ENCODE measurements at regions not wholly inside any gene's neighbourhood (a gene's known extent, or its start where the extent isn't known, plus 50 kb on each side); places are given as distances from the start of the nearest gene placed in this dataset.

- no peak for DNase-seq
Observed at GRCh38 chr10:130570074-130570473, 433.9 kb downstream of the GLRX3 start.

DNA sequence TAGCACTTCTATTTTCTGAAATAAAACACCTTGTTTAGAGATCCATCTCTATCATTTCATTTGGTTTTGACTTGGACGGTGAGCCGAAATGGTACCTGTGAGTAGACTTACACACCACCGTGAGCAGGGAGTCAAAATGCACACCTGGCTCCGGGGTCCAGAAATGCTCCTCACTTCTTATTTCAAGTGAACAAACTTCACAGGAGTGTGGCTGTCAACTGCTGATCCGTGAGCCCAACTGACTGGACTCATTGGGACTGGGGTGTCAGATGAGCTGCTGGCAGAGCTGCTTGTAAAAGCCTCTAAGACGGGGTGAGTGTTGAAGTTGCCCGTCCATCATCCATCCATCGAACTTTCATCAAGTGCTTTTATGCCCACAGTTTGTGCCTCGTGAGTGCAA lies 435.5 kb downstream of the GLRX3 start:
- no peak for DNase-seq

GRCh38 chr10:130573446-130573845 lies 437.3 kb downstream of the GLRX3 start:
- DNase-seq, result no peak

GRCh38 chr10:130575756-130576285 lies 439.6 kb downstream of the GLRX3 start:
- no peak for DNase-seq

DNA sequence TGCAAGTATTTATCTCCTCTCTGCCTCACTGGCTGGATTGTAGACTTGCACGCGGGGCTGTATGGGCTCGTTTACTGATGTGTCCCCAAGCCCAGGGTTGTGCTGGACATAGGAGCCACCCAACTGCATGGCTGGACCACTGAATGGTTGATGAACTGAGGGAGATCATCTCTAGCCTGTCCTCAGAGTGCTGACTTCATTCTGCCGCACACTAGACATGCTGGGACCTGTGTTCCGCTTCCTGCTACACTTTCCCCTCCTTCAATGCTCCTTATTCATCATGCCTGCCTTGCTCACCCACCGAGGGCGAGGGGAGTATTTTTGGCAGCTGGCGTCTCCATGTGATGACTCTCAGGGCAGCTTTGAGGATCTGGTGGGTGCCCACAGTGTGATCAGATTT lies 440.2 kb downstream of the GLRX3 start:
- DNase-seq, result no peak

- no peak for DNase-seq
Observed at GRCh38 chr10:130577039-130577438, 440.8 kb downstream of the GLRX3 start.

- no peak for DNase-seq
Observed at GRCh38 chr10:130578532-130579289, 442.5 kb downstream of the GLRX3 start.

- DNase-seq, result no peak
Observed at GRCh38 chr10:130579913-130580312, 443.7 kb downstream of the GLRX3 start.

DNA sequence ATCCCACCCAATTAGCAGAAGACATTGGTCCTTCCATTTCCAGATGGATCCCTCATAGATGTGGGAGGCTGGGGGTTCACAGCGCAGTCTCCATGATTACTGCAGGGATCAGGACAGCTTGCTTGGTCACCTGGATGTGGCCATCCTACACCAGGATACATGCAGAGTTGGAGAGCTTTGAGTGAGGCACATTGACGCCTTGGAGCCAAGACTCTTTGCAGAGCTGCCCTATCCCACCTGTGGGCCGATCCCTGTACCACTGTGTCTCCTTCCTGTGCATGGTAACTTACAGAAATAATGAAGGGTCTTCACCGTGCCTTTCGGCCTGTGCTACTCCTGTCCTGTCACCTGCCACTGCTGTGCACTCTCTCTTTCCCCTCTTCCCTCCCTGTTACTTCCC lies 444.8 kb downstream of the GLRX3 start:
- DNase-seq, result no peak

DNA sequence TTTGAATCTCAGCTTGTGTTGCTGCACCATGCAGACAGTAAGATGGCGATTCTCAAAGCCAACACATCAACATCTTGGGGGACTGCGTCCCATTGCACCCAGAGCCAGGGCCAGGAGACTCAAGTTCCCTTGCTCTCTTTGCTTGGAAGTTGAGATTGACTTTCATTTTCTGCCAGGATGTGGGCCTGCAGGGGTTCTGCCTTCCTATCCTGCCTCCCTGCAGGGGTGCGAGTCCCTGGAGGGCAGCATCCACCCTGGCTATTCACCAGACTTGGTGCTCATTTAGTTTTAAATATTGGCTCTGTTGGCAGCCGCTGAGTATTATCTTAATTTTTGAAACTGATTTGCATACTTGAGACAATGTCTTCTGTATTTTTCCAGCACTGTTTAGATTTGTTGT lies 451.5 kb downstream of the GLRX3 start:
- no peak for DNase-seq

DNA sequence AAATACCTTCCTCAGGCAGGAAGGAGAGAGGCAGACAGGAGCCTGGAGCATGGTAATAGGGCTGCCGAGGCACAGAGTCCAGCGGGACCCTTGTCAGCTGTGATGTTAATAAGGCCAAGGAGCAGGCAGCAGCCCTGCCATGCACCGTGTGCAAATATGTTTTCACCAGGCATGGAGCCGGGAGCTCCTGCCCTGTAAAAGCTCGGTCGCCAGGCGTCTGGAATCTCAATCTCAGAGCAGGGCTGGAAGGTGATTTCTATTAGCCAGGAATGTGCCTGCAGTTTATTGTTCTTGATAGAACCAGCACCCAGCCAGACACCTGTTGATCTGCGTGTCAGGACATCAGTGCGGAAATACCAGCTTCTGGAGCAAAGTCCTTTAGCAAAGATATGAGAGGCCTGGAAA lies 469.8 kb downstream of the GLRX3 start:
- DNase-seq, result no peak

DNA sequence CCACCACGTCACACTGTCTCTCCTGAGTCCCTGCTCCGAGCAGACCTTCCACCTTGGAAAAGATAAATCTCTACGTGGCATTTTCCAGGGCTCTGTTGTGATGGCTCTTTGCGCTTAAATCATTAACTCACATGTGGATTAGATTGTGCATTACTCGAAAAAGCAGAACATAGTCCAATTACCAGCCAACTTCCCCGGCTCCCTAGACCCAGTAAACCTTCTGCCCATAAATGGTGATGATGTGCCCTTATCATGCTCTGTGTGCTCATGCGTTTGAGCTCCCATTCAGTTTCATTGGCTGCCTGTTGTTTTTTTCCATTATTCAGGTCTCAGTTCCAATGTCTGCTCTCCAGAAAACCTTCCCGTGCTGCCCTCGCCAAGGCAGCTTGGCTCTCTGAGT lies 471.2 kb downstream of the GLRX3 start:
- DNase-seq, result no peak

GRCh38 chr10:130611239-130611638 lies 475.0 kb downstream of the GLRX3 start:
- no peak for DNase-seq

GRCh38 chr10:130615457-130615856 lies 479.3 kb downstream of the GLRX3 start:
- no peak for DNase-seq

DNA sequence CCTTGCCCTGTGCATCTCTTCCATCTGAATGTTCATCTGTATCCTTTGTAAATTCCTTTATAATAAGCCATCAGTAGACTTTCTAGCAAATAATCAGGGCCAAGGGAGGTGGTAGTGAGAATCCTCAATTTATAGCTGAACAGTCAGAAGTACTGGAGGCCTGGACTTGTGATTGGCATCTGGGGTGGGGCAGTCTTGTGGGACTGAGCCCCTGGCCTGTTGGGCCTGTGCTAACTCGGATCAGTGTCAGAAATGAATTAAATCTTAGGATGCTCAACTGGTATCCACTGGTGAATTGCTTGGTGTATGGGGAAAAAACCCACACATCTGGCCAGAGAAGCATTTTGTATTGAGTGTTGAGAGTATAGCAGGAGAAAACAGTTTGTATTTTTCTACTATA lies 481.8 kb downstream of the GLRX3 start:
- DNase-seq, result no peak

- DNase-seq, result no peak
Observed at GRCh38 chr10:130618647-130619046, 482.5 kb downstream of the GLRX3 start.

DNA sequence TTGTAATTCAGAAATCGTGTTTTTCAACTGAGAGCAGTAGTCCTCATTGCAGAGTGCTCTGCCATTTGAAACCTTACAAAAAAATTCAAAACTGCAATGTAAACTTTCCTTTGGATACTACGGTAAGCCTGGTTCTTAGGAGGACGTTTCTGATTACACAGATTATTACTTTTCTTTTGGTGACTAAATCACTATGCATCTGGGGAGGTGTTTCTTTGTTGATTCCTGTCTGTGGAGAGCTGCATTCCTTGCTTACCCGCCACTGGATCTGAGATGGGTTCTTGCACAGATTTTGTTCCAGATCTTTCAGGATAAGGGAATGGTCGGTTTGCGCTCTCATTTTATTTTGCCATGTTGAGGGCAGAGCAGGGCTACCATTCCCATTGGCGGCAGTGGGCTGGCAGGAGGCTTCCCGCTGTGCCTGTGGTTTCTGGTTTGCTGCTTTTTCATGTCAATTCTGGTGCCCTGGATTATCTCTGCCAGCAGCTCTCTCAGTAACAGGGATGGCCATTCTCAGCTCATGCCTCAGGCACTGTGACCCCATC lies 485.1 kb downstream of the GLRX3 start:
- no peak for DNase-seq

DNA sequence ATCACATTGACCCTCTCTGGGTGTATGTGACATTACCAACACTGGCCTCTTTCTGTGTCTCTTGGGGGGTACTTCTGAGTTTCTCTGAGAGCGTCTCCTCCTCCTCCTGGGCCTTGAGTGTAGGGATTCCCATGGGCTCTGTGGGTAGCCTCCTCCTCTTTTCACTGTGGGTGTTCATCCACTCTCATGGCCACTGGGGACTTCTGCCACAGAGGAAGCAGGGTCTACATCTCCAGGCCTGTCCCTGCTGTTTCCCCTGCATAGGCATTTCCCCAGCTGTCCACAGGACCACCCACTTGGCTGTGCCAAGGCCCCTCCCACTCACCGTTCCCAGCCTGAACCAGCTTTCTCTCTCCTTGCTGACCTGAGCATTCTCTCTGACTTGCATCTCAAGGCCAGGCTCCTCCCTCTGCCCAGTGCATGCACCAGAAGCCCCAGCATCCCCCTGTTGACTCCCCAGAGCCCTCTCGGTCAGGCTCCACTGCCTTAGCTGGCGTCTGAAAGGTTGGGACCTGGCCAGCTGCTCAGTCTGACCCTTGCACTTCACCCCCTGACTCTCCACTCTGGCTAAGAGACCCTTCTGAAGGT lies 487.6 kb downstream of the GLRX3 start:
- no peak for DNase-seq

DNA sequence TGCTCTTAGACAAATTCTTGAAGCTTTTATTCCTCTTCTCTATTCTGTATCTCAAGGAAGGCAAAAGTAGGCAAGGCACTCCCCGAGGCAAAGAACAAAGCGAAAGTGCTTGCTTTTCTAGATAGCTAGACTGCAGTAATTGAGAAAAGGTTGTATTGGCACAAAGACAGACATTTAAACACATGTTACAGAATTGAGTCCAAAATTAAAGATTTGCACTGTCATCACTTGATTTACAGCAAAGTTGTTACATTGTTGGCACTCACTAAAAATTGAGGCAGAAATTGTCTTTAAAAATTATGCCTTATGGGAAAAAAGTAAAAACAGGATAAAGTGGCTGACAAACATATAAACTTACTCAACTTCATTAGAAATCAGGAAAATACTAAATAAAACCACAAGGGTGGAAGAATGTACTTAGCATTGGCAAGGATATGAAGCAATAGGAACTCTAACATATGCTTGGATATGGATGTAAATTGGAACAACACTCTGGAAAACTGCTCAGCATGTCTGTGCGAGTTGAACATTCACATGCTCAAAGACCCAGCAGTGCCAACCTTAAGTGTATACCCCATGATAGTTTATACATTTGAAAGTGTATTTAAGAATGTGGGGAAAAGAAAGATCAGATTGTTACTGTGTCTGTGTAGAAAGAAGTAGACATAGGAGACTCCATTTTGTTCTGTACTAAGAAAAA lies 491.3 kb downstream of the GLRX3 start:
- DNase-seq, result no peak

DNA sequence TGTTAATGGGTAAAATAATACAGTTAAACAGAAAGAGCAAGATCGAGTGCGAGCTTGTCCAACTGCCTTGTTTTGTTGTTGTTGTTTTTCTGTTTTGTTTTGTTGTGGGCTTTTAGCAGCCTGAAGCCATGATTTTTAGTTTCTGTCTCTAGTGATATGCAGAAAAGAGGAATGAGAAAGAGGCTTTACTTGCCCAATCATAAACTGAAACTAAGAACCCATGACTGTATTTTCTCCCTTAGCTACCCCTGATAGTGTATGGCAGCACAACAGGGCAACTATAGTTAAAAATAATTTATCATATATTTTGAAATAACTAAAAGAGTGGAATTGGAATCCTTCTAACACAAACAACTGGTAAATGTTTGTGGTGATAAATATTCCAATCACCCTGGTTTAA lies 493.9 kb downstream of the GLRX3 start:
- no peak for DNase-seq

DNA sequence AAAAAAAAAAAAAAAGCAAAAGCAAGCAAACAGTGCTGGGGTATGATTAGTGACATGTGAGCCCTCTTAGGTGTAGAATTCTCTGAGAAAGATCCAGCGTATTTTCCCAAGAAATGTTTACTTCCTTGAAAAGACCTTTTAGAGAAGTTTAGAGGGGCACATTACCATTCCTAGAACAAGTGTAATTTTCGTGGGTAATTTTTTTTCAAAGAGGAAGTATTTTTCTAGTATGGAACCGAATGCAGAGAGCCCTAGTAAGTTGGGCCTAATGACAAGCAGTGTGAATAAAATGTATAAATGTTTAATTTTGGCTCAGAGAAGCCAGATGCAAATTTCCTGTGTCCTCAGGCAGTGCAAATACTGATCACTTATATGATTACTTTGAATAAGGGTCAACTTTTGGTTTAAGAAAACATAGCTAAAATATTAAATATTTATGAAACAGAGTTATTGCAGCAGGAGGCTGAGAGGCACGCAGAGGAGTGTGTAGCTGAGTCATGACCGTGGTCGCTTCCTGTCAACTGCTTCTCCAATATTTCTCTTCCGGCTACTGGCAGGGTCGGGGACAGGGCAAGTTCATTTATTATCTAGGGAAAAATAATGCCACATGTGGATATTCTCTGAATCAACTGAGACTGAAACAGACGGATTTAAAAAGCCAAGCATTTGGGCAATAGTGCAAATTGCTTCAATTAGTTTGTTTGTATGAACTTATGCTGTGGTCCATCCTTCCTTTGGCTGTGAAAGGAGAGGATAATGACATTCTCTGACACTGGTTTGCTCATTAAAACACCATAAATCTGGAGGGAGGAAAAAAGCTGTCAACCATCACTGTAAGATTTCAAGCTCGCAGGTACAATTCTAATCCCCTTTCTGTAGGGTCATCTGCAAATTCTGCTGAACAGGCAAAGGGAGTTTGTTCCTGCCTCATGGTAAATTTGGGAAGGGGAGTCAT lies 495.2 kb downstream of the GLRX3 start:
- no peak for DNase-seq

DNA sequence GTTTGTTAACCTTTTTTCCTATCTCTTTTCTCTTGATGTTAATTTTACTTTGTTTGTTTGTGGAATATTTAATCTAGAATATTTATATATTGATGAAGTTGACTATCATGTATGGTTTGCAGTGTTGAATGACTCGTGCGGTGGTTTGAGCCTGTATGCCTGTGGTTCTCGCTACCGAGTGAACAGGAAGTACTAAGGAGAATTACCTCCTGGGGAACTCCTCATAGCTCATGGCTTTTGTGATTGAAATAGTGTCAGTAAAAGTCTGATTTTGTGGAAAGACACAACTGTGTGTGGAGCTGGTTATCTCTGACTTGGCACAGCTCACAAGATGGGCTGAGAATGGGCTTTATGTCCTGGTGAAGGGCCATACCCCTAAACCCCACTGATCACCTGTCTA lies 498.6 kb downstream of the GLRX3 start:
- DNase-seq, result no peak

GRCh38 chr10:130635528-130635927 lies 499.3 kb downstream of the GLRX3 start:
- no peak for DNase-seq
